HL-60/S4 (cell line): ENCODE measurements at regions not wholly inside any gene's neighbourhood (a gene's known extent, or its start where the extent isn't known, plus 50 kb on each side); places are given as distances from the start of the nearest gene placed in this dataset.

Experiments
- in situ Hi-C: fragments of 300-500 bp; cut with MboI; formaldehyde crosslinking; loops from 2 replicates; pipeline ENCODE4 v1.14.3; 2022; ENCODE audit warnings: low sequenced_read_pairs

DNA sequence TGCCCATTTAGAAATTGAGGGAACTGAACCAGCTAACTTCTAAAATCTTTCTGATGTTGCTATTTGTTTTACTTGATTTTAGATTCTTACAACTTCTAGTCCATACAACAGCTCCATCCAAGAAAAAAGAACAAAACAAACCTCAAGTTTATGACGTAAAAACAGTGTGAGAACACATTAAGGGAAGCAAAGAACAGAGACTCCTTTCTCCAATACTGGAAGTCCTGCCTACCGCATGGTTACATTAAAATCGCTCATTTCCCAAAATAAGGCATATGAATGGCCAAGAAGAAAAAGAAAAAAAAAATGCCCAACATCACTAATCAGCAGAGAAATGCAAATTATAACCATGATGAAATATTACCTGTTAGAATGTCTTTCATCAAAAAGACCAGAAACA, 110.0 kb downstream of the TRIB2 start:
- in situ Hi-C loops = no loop called here

DNA sequence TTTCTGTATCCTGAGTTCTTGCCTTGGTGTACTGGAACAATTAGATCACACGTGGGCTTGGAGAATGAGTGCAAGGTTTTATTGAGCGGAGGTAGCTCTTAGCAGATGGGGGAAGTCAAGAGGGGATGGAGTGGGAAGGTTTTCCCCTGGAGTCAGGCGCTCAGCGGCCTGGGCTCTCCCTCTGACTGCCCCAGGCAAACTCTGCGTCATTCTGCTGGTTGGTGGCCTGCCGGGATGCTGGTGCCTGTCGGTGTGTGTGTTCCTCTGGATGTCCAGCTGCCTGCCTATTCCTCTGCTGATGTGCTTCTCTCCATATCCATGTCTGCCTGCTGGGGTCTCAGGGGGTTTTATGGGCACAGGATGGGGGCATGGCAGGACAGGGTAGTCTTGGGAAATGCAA, 111.0 kb downstream of the TRIB2 start:
- in situ Hi-C loops = no loop called here

DNA sequence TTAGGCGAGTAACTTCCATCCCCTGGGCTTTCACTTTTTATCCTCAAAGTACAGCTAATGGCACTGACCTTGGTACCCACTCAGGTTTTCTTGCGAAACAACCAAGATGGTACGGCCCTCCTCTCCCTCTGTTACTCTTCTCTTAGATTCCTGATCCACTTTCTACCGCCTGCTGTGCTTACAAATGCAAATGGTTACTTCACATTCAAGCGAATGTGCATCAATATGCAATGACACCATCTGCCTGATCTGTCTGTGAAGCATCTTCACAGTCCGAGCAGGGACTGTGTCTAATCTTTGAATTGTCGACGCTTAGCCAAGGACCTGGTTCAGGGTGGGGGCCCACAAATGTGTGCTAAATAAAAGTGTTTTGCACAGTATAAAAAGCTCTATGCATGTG, 112.2 kb downstream of the TRIB2 start:
- in situ Hi-C loops = no loop called here

DNA sequence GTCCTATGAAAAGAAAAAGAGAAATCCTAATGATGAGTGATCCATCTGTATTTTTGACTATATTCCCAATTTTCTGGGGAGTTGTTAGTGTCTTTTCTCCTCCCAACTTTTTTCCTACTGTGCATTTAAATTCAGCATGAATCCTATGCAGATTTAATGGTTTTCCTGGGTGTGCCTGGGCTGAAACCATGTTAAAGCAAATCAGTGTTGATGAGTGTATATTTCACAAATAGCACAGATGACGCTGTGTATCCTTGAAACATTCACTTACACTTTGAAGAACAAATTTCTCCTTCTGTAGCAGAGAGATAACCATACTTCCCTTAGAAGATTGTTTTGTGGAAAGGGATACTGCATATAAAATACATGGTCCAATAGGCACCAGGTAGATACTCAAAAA, 114.3 kb downstream of the TRIB2 start:
- in situ Hi-C loops = no loop called here

DNA sequence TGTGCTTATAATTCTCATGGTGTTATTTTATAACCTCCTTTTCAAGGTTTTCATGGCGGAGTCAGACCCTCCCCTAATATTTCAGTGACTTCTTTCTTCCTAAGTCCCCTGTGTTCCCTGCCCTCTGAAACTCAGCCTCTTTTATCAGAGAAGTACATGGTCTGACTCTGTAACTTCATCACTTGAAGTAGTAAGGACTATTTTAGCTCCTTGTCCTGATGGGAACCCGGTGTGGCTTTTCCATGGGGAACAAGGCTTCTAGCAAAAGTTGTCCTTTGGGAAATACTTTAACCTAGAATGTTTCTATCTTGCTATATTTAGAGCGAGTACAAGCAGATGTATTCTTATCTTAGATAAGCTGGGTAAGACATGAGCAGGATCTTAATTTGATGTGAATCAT, 117.5 kb downstream of the TRIB2 start:
- in situ Hi-C loops = no loop called here

DNA sequence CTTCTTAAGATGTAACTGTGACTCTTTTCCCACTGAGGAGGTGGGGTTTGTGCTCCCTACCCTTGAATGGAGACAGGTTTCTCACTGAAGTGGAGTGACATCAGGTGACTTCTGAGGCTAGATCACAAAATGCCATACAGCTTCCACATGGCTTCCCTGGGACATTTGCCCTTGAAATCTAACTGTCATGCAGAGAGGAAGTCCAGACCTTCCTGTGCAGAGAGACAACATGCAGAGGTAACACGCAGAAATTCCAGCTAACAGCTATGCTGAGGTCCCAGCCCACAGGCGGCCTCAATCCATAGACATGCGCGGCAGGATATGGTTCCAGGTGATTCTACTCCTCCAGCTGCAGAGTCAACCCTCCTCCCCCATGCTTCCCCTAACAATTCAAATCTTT, 119.0 kb downstream of the TRIB2 start:
- in situ Hi-C loops = no loop called here

DNA sequence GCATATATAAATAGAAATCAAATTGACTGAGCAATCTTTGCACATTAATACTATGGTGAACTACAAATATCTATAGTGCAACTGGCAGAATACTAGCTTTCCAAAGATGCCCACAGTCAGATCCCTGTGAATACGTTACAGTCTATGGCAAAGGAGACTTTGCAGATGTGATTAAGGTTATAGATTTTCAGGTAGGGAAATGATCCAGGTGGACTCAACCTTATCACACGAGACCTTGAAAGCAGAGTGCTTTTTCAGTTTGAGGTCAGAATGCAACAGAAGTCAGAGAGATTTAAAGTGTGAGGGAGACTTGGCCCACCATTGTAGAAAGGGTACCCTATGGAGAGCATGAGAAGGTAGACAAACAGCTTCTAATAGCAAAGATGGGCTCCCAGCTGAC, 122.6 kb downstream of the TRIB2 start:
- in situ Hi-C loops = no loop called here

DNA sequence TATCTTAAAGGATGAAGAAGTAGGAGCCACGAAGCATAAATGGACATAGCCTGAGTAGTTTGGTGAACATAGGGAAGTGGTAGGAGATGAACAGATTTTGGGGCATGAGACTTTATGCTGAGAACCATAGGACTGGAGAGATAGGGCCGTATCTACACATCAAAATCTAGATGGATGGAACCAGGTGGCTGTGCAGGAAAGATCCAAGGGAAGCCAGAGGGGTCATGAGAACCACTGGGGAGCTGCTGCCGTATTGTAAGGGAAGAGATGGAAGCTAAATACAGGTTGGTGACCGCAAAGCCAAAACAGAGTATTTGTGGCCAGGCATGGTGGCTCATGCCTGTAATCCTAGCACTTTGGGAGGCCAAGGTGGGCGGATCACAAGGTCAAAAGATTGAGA, 124.3 kb downstream of the TRIB2 start:
- in situ Hi-C loops = no loop called here

DNA sequence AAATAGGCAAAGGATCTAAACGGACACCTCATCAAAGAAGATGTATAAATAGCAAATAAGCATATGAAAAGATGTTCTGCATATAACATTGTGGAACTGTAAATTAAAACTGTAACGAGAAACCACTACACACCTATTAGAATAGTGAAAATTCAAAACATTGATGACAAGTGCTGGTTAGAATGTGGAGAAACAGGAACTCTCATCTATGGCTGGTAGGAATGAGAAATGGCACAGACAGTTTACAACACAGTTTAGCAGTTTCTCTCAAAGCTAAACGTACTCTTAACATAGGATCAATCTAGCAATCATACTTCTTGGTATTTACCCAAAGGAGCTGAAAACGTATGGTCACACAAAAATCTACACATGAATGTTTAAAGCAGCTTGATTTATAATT, 126.2 kb downstream of the TRIB2 start:
- in situ Hi-C loops = no loop called here

DNA sequence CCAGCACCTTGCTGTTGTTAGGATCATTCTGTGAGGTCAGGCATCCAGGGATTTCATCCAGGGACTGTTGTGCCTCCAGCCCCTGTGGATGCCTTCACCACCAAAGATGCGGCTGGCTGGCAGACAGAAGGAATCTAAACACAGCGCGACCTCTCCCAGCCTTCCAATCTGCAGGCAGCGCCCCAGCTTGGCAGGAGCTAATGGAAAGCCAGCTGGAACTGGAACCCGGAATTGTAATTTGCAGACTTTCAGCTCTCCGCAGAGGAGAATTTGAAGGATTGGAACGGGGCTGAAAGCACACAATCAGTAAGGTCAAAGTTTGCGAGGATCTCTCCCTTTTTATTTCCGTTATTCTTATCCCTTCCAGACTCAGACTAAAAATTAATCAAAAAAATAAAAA, 127.8 kb downstream of the TRIB2 start:
- in situ Hi-C loops = no loop called here

DNA sequence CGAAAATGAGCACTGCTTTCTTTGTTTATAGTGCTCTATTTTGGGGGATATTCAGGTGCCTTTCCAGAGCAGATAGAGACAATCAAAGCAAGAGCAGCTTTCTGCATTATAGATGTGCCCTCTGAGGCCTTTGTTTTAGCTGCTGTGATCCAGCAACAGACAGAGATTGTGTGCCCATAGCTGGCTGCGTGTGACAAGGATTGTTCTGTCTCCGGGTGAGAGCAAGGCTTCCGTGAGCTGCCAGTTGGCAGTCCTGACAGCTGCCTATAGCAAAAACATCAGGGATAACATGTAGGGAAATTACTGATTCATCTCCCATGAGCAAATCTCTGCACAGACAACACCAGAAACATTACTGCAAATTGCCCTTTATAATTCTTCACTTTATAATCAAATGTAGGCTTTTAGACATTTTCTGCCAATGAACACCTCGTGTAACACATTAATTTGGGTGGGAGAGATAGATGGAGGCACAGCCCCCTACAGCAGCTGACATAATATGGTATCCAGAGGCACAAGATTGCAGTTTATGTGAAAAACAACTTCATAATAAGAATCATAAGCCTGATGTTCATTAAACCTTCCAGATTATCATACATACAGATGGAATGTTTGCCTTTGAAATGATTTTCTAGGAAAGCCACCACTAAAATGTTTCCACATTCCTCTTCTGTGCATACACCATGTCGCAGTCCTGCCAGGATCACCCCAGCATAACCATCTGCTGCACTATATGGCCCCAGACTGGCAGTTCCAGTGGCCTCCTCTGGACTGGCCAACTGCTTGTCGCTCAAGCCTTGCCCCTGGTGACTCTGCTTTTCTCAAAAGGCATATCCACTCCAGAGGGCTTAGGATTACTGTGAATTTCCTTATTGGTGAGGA, 131.2 kb downstream of the TRIB2 start:
- in situ Hi-C loops = no loop called here

DNA sequence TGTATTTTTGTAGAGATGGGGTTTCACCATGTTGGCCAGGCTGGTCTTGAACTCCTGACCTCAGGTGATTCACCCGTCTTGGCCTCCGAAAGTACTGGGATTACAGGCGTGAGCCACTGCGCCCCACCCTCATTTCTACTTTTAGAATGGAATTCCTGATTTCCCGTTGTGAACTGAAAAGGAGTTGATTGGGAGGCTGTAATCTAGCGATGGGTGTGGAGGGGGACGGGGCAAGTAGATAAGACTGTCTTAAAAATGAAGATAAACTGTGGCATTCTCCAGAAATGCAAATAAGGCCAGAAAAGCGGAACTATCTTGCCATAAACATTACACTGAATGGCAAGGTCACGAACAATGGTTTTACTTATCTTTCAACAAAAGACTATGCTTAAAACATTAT, 135.4 kb downstream of the TRIB2 start:
- in situ Hi-C loops = no loop called here

DNA sequence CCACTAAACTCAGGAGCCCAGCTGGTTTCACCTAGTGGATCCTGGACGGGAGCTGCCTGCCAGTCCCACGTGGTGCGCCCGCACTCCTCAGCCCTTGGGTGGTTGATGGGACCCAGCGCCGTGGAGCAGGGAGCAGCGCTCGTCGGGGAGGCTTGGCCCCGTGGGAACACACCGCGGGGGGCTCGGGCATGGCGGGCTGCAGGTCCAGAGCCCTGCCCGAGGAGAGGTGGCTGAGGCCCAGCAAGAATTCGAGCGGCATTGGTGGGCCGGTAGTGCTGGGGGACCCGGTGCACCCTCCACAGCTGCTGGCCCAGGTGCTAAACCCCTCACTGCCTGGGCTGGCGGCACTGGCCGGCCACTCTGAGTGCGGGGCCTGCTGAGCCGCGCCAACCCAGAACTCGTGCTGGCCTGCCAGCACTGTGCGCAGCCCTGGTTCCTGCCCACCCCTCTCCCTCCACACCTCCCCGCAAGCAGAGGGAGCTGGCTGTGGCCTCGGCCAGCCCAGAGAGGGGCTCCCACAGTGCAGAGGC, 137.3 kb downstream of the TRIB2 start:
- in situ Hi-C loops = no loop called here

DNA sequence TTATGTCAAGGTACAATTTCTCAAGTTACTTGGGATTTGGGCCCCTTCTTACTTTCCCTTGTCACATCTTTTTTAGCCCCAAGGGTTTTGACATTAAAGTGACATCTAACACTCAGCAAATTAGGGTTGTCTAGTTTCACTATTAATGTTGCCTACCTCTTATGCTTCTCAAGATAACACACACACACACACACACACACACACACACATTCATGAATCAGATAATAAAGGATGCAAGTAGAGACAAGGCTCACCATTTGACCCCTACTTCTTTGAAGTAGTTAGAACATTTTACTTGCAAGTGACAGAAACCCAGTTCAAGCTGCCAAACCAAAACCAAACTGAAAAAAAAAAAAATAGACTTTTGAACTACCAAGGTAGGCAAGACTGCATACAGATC, 138.8 kb downstream of the TRIB2 start:
- in situ Hi-C loops = no loop called here

DNA sequence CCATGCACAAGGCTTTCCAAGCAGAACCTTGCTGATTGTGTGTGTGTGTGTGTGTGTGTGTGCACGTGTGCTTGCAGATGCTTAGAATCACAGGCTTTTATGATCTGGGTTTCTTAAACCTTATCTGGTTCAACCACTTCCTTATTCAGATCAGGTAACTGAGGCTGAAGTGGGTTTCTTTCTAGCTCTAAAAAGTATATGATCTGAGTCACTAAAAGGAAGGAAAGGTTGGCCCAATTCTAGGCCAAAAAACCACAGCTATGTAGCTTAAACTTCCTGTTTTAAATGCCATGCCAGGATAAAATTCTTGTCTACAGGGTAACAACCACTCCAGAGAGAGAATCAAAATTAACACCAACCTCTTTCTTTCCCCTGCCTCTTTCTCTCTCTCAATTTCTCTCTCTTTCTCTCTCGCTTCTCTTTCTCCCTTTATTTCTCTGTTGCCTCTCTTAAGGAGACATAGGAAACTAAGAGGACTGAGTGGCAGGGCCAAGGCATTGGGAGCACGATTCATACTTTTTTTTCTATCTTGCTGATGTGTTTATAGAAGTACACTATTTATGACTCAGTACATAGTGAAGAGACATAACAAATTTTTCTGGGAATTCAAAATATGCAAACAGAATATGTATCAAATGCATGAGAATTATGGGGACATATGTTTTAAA, 140.3 kb downstream of the TRIB2 start:
- in situ Hi-C loops = no loop called here

DNA sequence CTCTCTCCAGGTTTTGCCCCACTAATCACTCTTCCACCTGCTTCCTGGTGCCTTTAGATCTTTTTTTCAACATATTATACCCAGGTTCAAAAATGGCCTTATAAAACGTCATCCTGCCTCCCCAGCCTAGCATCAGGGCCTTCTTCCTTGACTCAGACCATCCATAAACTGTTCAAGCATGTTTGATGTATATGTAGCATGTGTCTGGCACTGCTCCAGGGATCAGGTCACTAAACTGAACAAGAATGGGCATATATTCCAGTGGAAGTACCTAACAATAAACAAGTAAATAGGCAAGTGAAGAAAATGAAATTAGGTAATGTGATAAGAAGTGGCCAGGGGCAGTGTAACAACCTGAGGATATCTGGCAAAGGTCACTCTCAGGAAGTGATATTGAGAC, 141.2 kb downstream of the TRIB2 start:
- in situ Hi-C loops = no loop called here

DNA sequence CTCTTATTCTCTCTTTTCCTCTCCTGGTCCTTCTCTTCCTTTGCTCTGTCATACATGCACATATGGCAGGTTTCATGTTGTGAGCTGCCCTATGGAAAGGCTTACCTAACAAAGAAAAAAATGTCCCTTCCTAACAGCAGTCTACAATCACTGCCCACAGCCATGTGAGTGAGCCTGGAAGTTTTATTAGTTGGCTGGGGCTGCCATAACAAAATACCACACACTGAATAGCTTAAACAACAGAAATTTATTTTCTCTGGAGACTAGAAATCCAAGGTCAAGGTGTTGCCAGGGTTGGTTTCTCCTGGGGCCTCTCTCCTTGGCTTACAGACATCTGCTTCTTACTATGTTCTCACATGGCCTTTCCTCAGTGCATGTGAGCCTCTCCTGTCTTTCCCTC, 142.1 kb downstream of the TRIB2 start:
- in situ Hi-C loops = no loop called here

DNA sequence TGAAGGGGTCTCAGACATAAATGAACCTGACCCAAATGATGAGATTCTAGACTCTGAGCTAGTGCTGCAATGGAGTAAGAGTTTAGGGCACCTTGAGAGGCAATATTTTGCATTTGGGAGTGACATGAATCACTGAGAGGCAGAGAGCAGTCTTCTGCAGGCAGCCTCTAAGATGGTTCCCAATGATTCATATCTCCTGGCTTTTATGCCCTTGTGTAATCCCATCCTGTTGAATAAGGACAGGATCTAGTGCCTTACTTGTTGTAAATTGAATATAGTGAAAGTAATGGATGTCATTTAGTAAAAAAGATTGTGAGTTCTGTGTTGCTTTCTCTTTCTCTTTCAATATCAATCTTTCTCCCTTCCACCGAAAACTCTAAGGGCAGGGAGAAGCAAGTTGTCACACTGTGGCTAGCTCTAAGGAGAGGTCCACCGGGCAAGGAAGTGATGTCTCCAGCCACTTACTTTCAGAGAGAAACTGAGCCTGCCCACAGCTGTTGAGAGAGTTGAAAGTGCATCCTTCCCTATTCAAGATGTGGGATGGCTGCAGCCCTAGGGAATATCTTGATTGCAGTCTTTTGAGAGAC, 144.7 kb downstream of the TRIB2 start:
- in situ Hi-C loops = no loop called here

DNA sequence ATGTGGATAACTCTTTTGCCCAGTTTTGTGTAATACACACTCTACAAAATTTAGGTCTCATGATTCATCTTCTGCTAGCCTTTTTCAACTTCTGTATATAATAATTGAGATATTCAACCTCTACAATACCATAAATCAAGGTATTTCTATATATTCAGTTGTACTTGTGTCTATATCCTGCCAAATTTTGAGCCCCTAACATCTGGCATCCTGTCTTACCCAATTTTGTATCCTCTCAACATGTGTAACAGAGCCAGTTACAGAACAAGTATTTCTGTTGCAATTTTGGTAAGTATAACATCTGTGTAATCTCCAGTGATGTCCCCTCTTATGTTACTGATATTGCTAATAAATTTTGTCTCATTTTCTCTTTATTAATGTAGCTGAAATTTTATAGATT, 145.8 kb downstream of the TRIB2 start:
- in situ Hi-C loops = no loop called here

DNA sequence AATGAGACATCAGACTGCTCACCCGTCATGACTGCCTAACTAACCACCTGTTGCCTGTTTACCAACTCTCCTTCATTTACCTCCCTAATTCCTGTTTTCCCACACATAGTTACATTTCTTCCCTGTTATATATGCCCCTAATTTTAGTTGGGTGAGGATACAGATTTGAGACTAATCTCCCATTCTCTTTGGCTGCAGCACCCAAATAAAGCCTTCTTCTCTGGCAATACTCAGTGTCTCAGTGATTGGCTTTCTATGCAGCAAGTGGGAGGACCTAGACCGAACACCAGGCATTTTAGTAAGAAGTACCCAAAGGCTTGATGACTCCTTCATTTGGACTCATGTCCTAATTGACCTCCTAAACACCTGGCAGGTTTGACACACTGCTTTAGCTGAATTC, 147.2 kb downstream of the TRIB2 start:
- in situ Hi-C loops = no loop called here

DNA sequence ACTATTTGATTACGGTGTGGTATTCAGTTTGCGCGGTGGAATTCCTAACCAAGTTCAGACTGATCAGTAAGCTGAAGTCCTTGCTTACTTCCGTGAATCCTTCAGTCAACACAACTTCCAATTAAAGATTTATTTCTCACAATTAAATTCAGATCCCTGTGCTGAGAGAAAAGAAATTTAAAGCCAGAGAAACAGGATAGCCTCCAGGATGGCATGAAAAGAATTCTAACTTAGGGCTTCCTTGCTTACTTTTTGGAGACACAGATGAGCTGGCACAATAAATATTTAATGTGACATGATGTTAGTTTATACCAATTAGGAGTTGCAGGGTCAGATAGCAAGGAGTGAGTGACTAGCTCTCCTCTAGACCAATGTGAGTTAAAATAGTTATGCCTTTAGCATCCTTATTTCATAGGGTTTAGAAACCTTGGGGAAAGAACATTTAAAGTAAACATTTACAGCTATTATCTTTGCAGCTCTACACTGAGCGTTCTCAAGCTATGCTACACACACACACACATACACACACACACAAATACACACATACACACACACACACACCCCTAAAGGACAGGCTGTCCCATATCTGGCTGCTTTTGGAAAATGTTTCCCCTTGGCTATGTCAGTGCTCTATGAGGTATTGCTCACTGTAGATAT, 151.0 kb downstream of the TRIB2 start:
- in situ Hi-C loops = no loop called here
